OCI-LY3 (cell line): ENCODE measurements at regions not wholly inside any gene's neighbourhood (a gene's known extent, or its start where the extent isn't known, plus 50 kb on each side); places are given as distances from the start of the nearest gene placed in this dataset.

ENCODE experiments used
- H2AFZ ChIP-seq: fragments of 200-600, 300-600 bp; shearing (Covaris generic); 2 replicates; pipeline ENCODE4 v1.6.0; 2014; ENCODE audit warnings: antibody characterized with exemption, low read depth, low read length
- H3K27ac ChIP-seq: fragments of 200-600, 300-600 bp; sonication (generic); 2 replicates; pipeline ENCODE4 v1.5.1; 2014; ENCODE audit warnings: mild to moderate bottlenecking, low read length, moderate library complexity, mixed read lengths
- H3K27me3 ChIP-seq: fragments of 200-600, 300-600 bp; sonication (generic); 2 replicates; pipeline ENCODE4 v1.6.1; 2014; ENCODE audit warnings: low read depth, low read length, mixed read lengths
- H3K36me3 ChIP-seq: fragments of 200-600, 300-600 bp; sonication (generic); replicated peaks from 2 replicates; pipeline ENCODE3; 2014; ENCODE audit warnings: low read depth, low read length, mixed read lengths
- H3K4me1 ChIP-seq: fragments of 300-600, 200-600 bp; sonication (generic); 2 replicates; pipeline ENCODE4 v1.6.1; 2014; ENCODE audit warnings: low read length, mixed read lengths
- H3K4me2 ChIP-seq: fragments of 200-600, 300-600 bp; sonication (generic); 2 replicates; pipeline ENCODE4 v1.6.1; 2014; ENCODE audit warnings: low read length, mixed read lengths
- H3K4me3 ChIP-seq: fragments of 300-600, 200-600 bp; sonication (generic); 2 replicates; pipeline ENCODE4 v1.5.1; 2014; ENCODE audit warnings: antibody characterized with exemption, mild to moderate bottlenecking, low read length, moderate library complexity
- H3K79me2 ChIP-seq: fragments of 300-600, 200-600 bp; shearing (Covaris generic); 2 replicates; pipeline ENCODE4 v1.6.1; 2014; ENCODE audit warnings: mild to moderate bottlenecking, low read length, mixed read lengths
- H3K9ac ChIP-seq: fragments of 300-600, 200-600 bp; shearing (Covaris generic); 2 replicates; pipeline ENCODE4 v1.6.0; 2014; ENCODE audit warnings: mild to moderate bottlenecking, low read length, moderate library complexity
- H3K9me3 ChIP-seq: fragments of 200-600, 300-600 bp; shearing (Covaris generic); 2 replicates; pipeline ENCODE4 v1.6.1; 2014; ENCODE audit warnings: low read length, mixed read lengths; ENCODE audit not compliant: insufficient read depth
- H4K20me1 ChIP-seq: fragments of 200-600, 300-600 bp; sonication (generic); 2 replicates; pipeline ENCODE4 v1.6.1; 2016; ENCODE audit warnings: low read length, mixed read lengths; ENCODE audit not compliant: insufficient read depth
- EZH2phosphoT487 ChIP-seq: fragments of 200-600 bp; shearing (Covaris generic); IDR thresholded peaks from 2 replicates; pipeline ENCODE4 v1.6.1; 2018; ENCODE audit warnings: antibody characterized with exemption, mixed run types, low read depth
- TF ChIP-seq, protein P1 (sequence below): fragments of 200-600, 300-600 bp; sonication (generic); IDR thresholded peaks from 2 replicates; pipeline ENCODE4 v1.5.1; 2014; ENCODE audit warnings: antibody characterized with exemption, low read length, low read depth

- no peaks in the 10 kb centered on the region for H4K20me1 ChIP-seq
- H3K79me2 ChIP-seq: no peaks in the 10 kb centered on the region
- no peaks in the 10 kb centered on the region for H3K9me3 ChIP-seq
- H2AFZ ChIP-seq: no peak overlapping the region
- no peak overlapping the region for H3K27ac ChIP-seq
- no peak overlapping the region for H3K4me2 ChIP-seq
- no peaks in the 10 kb centered on the region for H3K36me3 ChIP-seq
- TF ChIP-seq, protein P1, sequence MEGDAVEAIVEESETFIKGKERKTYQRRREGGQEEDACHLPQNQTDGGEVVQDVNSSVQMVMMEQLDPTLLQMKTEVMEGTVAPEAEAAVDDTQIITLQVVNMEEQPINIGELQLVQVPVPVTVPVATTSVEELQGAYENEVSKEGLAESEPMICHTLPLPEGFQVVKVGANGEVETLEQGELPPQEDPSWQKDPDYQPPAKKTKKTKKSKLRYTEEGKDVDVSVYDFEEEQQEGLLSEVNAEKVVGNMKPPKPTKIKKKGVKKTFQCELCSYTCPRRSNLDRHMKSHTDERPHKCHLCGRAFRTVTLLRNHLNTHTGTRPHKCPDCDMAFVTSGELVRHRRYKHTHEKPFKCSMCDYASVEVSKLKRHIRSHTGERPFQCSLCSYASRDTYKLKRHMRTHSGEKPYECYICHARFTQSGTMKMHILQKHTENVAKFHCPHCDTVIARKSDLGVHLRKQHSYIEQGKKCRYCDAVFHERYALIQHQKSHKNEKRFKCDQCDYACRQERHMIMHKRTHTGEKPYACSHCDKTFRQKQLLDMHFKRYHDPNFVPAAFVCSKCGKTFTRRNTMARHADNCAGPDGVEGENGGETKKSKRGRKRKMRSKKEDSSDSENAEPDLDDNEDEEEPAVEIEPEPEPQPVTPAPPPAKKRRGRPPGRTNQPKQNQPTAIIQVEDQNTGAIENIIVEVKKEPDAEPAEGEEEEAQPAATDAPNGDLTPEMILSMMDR: no peak
- TF ChIP-seq EZH2phosphoT487: no peak
- H3K27me3 ChIP-seq: 0 out of 2 replicates have a peak, but pooled peaks cover 7% of the 10 kb centered on the region
- H3K4me3 ChIP-seq: no peak overlapping the region
- H3K9ac ChIP-seq: no peak overlapping the region
- peaks cover 14% of the 10 kb centered on the region for H3K4me1 ChIP-seq
Measured at GRCh38 chr21:35428001-35428320, 378.9 kb upstream of the RUNX1 start.

DNA sequence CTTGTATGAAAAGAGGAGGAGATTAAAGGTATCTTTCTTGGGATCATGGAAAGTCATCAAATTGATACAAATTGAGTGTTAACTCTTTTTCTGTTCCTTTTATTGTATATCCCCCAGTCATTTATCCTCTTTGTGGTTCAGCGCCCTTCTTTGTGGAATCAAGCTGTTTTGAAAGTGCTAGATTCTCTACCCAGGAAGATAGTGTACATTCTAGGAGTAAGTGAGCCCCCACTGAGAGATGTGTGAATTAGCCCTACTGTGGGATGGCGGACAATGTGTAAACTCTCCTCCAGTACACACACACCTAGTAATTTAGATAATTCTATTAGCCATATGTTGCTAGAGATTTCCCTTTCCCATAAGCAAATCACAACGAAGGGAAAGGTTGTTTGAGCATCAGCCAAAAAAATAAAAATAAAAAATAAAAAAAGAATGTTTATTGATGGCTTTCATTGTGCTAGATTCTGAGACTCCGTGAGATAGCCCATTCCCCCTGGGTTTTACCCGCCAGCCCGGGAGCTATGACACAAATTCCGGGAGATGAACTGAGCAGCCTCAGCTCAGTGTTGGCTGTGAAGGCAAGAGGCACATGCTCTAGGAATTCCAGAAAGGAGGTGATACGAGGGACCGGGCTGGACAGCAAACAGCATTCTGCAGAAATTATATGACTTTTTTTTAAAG is 378.4 kb upstream of the RUNX1 start:
- H3K9ac ChIP-seq: no peak overlapping the region
- H3K79me2 ChIP-seq: no peaks in the 10 kb centered on the region
- no peak overlapping the region for H2AFZ ChIP-seq
- H4K20me1 ChIP-seq: no peaks in the 10 kb centered on the region
- no peak overlapping the region for H3K27ac ChIP-seq
- H3K4me3 ChIP-seq: no peak overlapping the region
- no peaks in the 10 kb centered on the region for H3K36me3 ChIP-seq
- no peaks in the 10 kb centered on the region for H3K9me3 ChIP-seq
- peaks cover 14% of the 10 kb centered on the region for H3K4me1 ChIP-seq
- 0 out of 2 replicates have a peak, but pooled peaks cover 7% of the 10 kb centered on the region for H3K27me3 ChIP-seq
- H3K4me2 ChIP-seq: 0 out of 2 replicates have a peak overlapping the region, but pooled peaks have one; percentile 27
- TF ChIP-seq EZH2phosphoT487: no peak
- TF ChIP-seq, protein P1: no peak

- Histone ChIP-seq H3K27me3 (0 out of 2 replicates have a peak, but pooled peaks cover 7% of the 10 kb centered on the region), H3K79me2 (no peaks in the 10 kb centered on the region), H2AFZ (no peak overlapping the region), H3K9me3 (0 out of 2 replicates have a peak, but pooled peaks cover 2% of the 10 kb centered on the region), H3K4me3 (no peak overlapping the region), H3K36me3 (no peaks in the 10 kb centered on the region), H3K27ac (no peak overlapping the region), H3K4me2 (peak overlapping the region; percentile 27; the same call in 1 of the 2 replicates), H4K20me1 (no peaks in the 10 kb centered on the region), H3K4me1 (peaks cover 14% of the 10 kb centered on the region), H3K9ac (no peak overlapping the region)
- no peak for TF ChIP-seq EZH2phosphoT487
- TF ChIP-seq, protein P1: no peak
Measured at GRCh38 chr21:35426897-35427296, 377.8 kb upstream of the RUNX1 start.

DNA sequence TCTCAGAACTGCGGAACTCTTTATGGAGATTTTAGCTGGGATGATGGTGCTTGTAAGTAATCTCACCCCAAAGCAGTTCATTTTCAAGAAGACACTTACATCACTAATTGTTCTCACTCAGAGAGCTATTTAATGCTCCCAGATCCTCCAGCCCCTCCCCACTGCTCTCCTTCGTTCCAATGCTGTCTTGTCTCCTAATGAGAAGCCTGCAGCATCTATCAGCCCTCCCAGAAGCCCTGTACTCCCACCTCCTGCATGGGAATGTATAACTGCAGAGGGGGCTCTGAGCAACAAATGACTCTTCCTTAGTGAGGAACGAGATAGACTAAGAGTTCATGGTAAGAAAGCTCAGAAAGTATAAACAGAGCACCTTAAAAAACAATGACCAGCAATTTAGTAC is 377.4 kb upstream of the RUNX1 start:
- H3K27me3 ChIP-seq: 0 out of 2 replicates have a peak, but pooled peaks cover 7% of the 10 kb centered on the region
- H2AFZ ChIP-seq: no peak overlapping the region
- peaks cover 14% of the 10 kb centered on the region for H3K4me1 ChIP-seq
- no peak for TF ChIP-seq EZH2phosphoT487
- TF ChIP-seq, protein P1: no peak
- no peaks in the 10 kb centered on the region for H3K36me3 ChIP-seq
- H3K4me2 ChIP-seq: peak overlapping the region; percentile 27; the same call in 1 of the 2 replicates
- H3K9ac ChIP-seq: no peak overlapping the region
- H3K27ac ChIP-seq: no peak overlapping the region
- 0 out of 2 replicates have a peak, but pooled peaks cover 5% of the 10 kb centered on the region for H3K9me3 ChIP-seq
- no peaks in the 10 kb centered on the region for H4K20me1 ChIP-seq
- no peak overlapping the region for H3K4me3 ChIP-seq
- H3K79me2 ChIP-seq: no peaks in the 10 kb centered on the region
